ENCODE measurements at regions not wholly inside any gene's neighbourhood (a gene's known extent, or its start where the extent isn't known, plus 50 kb on each side); places are given as distances from the start of the nearest gene placed in this dataset.

GRCh38 chr13:106660746-106661625 is 93.0 kb upstream of the ARGLU1 start:
- Histone ChIP-seq H3K4me3 (no peak overlapping the region), H3K9me3 (ENCODE audit: low read depth, low read length) (no peaks in the 10 kb centered on the region), H3K9ac (ENCODE audit: insufficient read length) (no peak overlapping the region), H3K36me3 (ENCODE audit: insufficient read depth, low read length) (no peaks in the 10 kb centered on the region), H3K27ac (no peak overlapping the region)
- no peak for DNase-seq (ENCODE audit: low read depth, low spot score)
- TF ChIP-seq POLR2AphosphoS5 (IDR thresholded peaks at IDR 0.05; ENCODE audit: borderline replicate concordance, low read depth, low read length) (no peak), FOXP2 (optimal IDR thresholded peaks at IDR 0.05; ENCODE audit: control extremely low read depth, extremely low read length, insufficient read depth) (no peak), EZH2 (IDR thresholded peaks at IDR 0.05) (no peak)

GRCh38 chr13:106657104-106657503 is 89.2 kb upstream of the ARGLU1 start:
- Histone ChIP-seq H3K4me3 (no peak overlapping the region), H3K36me3 (ENCODE audit: insufficient read depth, low read length) (no peaks in the 10 kb centered on the region), H3K9me3 (ENCODE audit: low read depth, low read length) (no peaks in the 10 kb centered on the region), H3K9ac (ENCODE audit: insufficient read length) (no peak overlapping the region), H3K27ac (no peak overlapping the region)
- DNase-seq (ENCODE audit: low read depth, low spot score) = no peak
- TF ChIP-seq POLR2AphosphoS5 (IDR thresholded peaks at IDR 0.05; ENCODE audit: borderline replicate concordance, low read depth, low read length) (no peak), FOXP2 (optimal IDR thresholded peaks at IDR 0.05; ENCODE audit: control extremely low read depth, extremely low read length, insufficient read depth) (no peak), EZH2 (IDR thresholded peaks at IDR 0.05) (no peak)

GRCh38 chr13:106656186-106656585 is 88.2 kb upstream of the ARGLU1 start:
- H3K9me3 ChIP-seq (ENCODE audit: low read depth, low read length) = no peaks in the 10 kb centered on the region
- H3K27ac ChIP-seq = no peak overlapping the region
- DNase-seq (ENCODE audit: low read depth, low spot score) = no peak
- TF ChIP-seq FOXP2 (optimal IDR thresholded peaks at IDR 0.05; ENCODE audit: control extremely low read depth, extremely low read length, insufficient read depth) (no peak), EZH2 (IDR thresholded peaks at IDR 0.05) (no peak), POLR2AphosphoS5 (IDR thresholded peaks at IDR 0.05; ENCODE audit: borderline replicate concordance, low read depth, low read length) (no peak)
- no peaks in the 10 kb centered on the region for H3K36me3 ChIP-seq (ENCODE audit: insufficient read depth, low read length)
- no peak overlapping the region for H3K4me3 ChIP-seq
- no peak overlapping the region for H3K9ac ChIP-seq (ENCODE audit: insufficient read length)

DNA sequence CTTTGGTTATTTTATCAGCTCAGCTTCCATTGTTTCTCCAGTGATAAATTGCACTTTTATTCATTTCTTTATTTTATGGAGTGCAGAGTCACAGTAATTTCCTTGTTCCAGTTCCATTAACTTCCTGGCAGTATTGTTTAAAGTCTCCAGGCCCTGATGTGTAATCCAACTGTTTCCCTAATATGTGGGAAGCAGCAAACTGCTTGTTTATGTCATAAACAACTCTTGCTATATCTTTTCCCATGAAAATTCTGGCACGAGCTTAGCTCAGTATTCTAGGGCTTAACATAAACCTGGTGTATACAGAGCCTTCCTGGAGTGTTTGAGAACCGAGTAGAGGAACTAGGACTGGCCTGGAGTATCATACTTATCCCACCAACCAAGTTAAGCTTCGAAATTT is 83.5 kb upstream of the ARGLU1 start:
- Histone ChIP-seq H3K36me3 (ENCODE audit: insufficient read depth, low read length) (no peaks in the 10 kb centered on the region), H3K4me3 (no peak overlapping the region), H3K27ac (no peak overlapping the region), H3K9ac (ENCODE audit: insufficient read length) (no peak overlapping the region), H3K9me3 (ENCODE audit: low read depth, low read length) (no peaks in the 10 kb centered on the region)
- no peak for TF ChIP-seq FOXP2 (optimal IDR thresholded peaks at IDR 0.05; ENCODE audit: control extremely low read depth, extremely low read length, insufficient read depth)
- no peak for TF ChIP-seq EZH2 (IDR thresholded peaks at IDR 0.05)
- no peak for TF ChIP-seq POLR2AphosphoS5 (IDR thresholded peaks at IDR 0.05; ENCODE audit: borderline replicate concordance, low read depth, low read length)
- no peak for DNase-seq (ENCODE audit: low read depth, low spot score)

GRCh38 chr13:106650690-106651205 is 82.8 kb upstream of the ARGLU1 start:
- TF ChIP-seq EZH2 (IDR thresholded peaks at IDR 0.05) = no peak
- TF ChIP-seq POLR2AphosphoS5 (IDR thresholded peaks at IDR 0.05; ENCODE audit: borderline replicate concordance, low read depth, low read length) = no peak
- TF ChIP-seq FOXP2 (optimal IDR thresholded peaks at IDR 0.05; ENCODE audit: control extremely low read depth, extremely low read length, insufficient read depth) = no peak
- no peaks in the 10 kb centered on the region for H3K36me3 ChIP-seq (ENCODE audit: insufficient read depth, low read length)
- H3K27ac ChIP-seq = no peak overlapping the region
- H3K4me3 ChIP-seq = no peak overlapping the region
- DNase-seq (ENCODE audit: low read depth, low spot score) = no peak
- no peaks in the 10 kb centered on the region for H3K9me3 ChIP-seq (ENCODE audit: low read depth, low read length)
- H3K9ac ChIP-seq (ENCODE audit: insufficient read length) = no peak overlapping the region

GRCh38 chr13:106649495-106649894 is 81.6 kb upstream of the ARGLU1 start:
- no peaks in the 10 kb centered on the region for H3K9me3 ChIP-seq (ENCODE audit: low read depth, low read length)
- TF ChIP-seq EZH2 (IDR thresholded peaks at IDR 0.05) (no peak), POLR2AphosphoS5 (IDR thresholded peaks at IDR 0.05; ENCODE audit: borderline replicate concordance, low read depth, low read length) (no peak), FOXP2 (optimal IDR thresholded peaks at IDR 0.05; ENCODE audit: control extremely low read depth, extremely low read length, insufficient read depth) (no peak)
- H3K36me3 ChIP-seq (ENCODE audit: insufficient read depth, low read length) = no peaks in the 10 kb centered on the region
- no peak overlapping the region for H3K4me3 ChIP-seq
- no peak overlapping the region for H3K9ac ChIP-seq (ENCODE audit: insufficient read length)
- DNase-seq (ENCODE audit: low read depth, low spot score) = no peak
- H3K27ac ChIP-seq = no peak overlapping the region

GRCh38 chr13:106640515-106640914 is 72.6 kb upstream of the ARGLU1 start:
- TF ChIP-seq EZH2 (IDR thresholded peaks at IDR 0.05) = no peak
- Histone ChIP-seq H3K4me3 (no peak overlapping the region), H3K9ac (ENCODE audit: insufficient read length) (no peak overlapping the region), H3K36me3 (ENCODE audit: insufficient read depth, low read length) (no peaks in the 10 kb centered on the region), H3K9me3 (ENCODE audit: low read depth, low read length) (no peaks in the 10 kb centered on the region), H3K27ac (no peak overlapping the region)
- DNase-seq (ENCODE audit: low read depth, low spot score) = no peak

GRCh38 chr13:106637519-106637918 is 69.6 kb upstream of the ARGLU1 start:
- Histone ChIP-seq H3K36me3 (ENCODE audit: insufficient read depth, low read length) (no peaks in the 10 kb centered on the region), H3K9me3 (ENCODE audit: low read depth, low read length) (no peaks in the 10 kb centered on the region)
- TF ChIP-seq EZH2 (IDR thresholded peaks at IDR 0.05) = no peak

GRCh38 chr13:106636492-106636891 is 68.6 kb upstream of the ARGLU1 start:
- no peak for DNase-seq (ENCODE audit: low read depth, low spot score)
- Histone ChIP-seq H3K4me3 (no peak overlapping the region), H3K27ac (no peak overlapping the region), H3K9ac (ENCODE audit: insufficient read length) (no peak overlapping the region), H3K36me3 (ENCODE audit: insufficient read depth, low read length) (no peaks in the 10 kb centered on the region), H3K9me3 (ENCODE audit: low read depth, low read length) (no peaks in the 10 kb centered on the region)
- TF ChIP-seq POLR2AphosphoS5 (IDR thresholded peaks at IDR 0.05; ENCODE audit: borderline replicate concordance, low read depth, low read length) (no peak), FOXP2 (optimal IDR thresholded peaks at IDR 0.05; ENCODE audit: control extremely low read depth, extremely low read length, insufficient read depth) (no peak), EZH2 (IDR thresholded peaks at IDR 0.05) (no peak)

More at GRCh38 chr13:106637519-106637918, 69.6 kb upstream of the ARGLU1 start:
- Histone ChIP-seq H3K4me3 (no peak overlapping the region), H3K27ac (no peak overlapping the region), H3K9ac (ENCODE audit: insufficient read length) (no peak overlapping the region)
- no peak for DNase-seq (ENCODE audit: low read depth, low spot score)

Data from SK-N-MC (cell line).